Osteoblast (primary cell): ENCODE measurements at regions not wholly inside any gene's neighbourhood (a gene's known extent, or its start where the extent isn't known, plus 50 kb on each side); places are given as distances from the start of the nearest gene placed in this dataset.

ENCODE experiments used
- DNase-seq: peaks from one replicate; pipeline ENCODE4 v3.0.0; 2011; ENCODE audit warnings: low spot score, mixed read lengths; ENCODE audit not compliant: insufficient read length; ENCODE audit errors: missing footprints
- H2AFZ ChIP-seq: 2 replicates; pipeline ENCODE4 v1.6.0; 2011; ENCODE audit warnings: mild to moderate bottlenecking, low read length
- H3K27ac ChIP-seq: 2 replicates; pipeline ENCODE4 v1.5.1; 2011; ENCODE audit warnings: mild to moderate bottlenecking, low read depth, low read length, moderate library complexity
- H3K27me3 ChIP-seq: 2 replicates; pipeline ENCODE4 v1.6.0; 2012; ENCODE audit warnings: mild to moderate bottlenecking, control low read depth, inconsistent platforms, low read length, moderate library complexity; ENCODE audit not compliant: insufficient read depth
- H3K36me3 ChIP-seq: 2 replicates; pipeline ENCODE4 v1.5.1; 2011; ENCODE audit warnings: mild to moderate bottlenecking, low read length, control low read depth, moderate library complexity; ENCODE audit not compliant: insufficient read depth
- H3K4me1 ChIP-seq: 2 replicates; pipeline ENCODE4 v1.5.1; 2011; ENCODE audit warnings: mild to moderate bottlenecking, low read length, control low read depth, moderate library complexity; ENCODE audit not compliant: insufficient read depth
- H3K4me2 ChIP-seq: 2 replicates; pipeline ENCODE4 v1.6.0; 2011; ENCODE audit warnings: mild to moderate bottlenecking, low read length; ENCODE audit not compliant: insufficient read depth
- H3K4me3 ChIP-seq: fragments of 200-600 bp; sonication (generic); 3 replicates; pipeline ENCODE4 v1.5.1; 2012; ENCODE audit warnings: mild to moderate bottlenecking, low read length, inconsistent platforms; ENCODE audit not compliant: insufficient read depth
- H3K79me2 ChIP-seq: 2 replicates; pipeline ENCODE4 v1.6.0; 2012; ENCODE audit warnings: mild to moderate bottlenecking, low read length, control low read depth, inconsistent platforms; ENCODE audit not compliant: insufficient read depth
- H3K9me3 ChIP-seq: 2 replicates; pipeline ENCODE4 v1.5.1; 2011; ENCODE audit warnings: low read depth, low read length, control low read depth
- H4K20me1 ChIP-seq: 2 replicates; pipeline ENCODE4 v1.6.0; 2012; ENCODE audit warnings: mild to moderate bottlenecking, low read length, control low read depth; ENCODE audit not compliant: insufficient read depth
- TF ChIP-seq, protein P1 (sequence below): IDR thresholded peaks from 2 replicates; pipeline ENCODE4 v1.5.1; 2011; ENCODE audit warnings: mild to moderate bottlenecking, low read depth, low read length, moderate library complexity; ENCODE audit errors: extremely low read depth

DNA sequence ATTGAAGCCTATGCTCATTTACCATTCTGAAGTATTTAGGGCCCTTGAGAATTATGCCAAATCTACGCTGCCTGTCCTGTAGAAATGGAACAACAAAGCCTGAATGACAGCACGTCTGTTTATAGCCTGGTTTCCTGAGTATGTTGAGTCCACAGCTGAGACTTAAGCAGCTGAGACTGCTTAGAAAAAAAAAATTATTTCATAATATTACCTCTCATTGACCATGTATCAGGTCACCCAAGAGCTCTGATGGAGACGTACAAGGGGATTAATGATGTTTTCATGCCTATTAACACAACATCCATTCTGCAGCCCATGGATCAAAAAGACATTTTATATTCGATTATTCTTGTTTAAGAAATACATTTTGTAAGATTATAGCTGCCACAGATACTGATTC, 387.2 kb upstream of the NCAM2 start:
- TF ChIP-seq, protein P1, sequence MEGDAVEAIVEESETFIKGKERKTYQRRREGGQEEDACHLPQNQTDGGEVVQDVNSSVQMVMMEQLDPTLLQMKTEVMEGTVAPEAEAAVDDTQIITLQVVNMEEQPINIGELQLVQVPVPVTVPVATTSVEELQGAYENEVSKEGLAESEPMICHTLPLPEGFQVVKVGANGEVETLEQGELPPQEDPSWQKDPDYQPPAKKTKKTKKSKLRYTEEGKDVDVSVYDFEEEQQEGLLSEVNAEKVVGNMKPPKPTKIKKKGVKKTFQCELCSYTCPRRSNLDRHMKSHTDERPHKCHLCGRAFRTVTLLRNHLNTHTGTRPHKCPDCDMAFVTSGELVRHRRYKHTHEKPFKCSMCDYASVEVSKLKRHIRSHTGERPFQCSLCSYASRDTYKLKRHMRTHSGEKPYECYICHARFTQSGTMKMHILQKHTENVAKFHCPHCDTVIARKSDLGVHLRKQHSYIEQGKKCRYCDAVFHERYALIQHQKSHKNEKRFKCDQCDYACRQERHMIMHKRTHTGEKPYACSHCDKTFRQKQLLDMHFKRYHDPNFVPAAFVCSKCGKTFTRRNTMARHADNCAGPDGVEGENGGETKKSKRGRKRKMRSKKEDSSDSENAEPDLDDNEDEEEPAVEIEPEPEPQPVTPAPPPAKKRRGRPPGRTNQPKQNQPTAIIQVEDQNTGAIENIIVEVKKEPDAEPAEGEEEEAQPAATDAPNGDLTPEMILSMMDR: no peak
- H3K36me3 ChIP-seq: no peaks in the 10 kb centered on the region
- H3K4me3 ChIP-seq: no peak overlapping the region
- H3K4me1 ChIP-seq: no peaks in the 10 kb centered on the region
- no peak for DNase-seq
- H4K20me1 ChIP-seq: no peaks in the 10 kb centered on the region
- no peaks in the 10 kb centered on the region for H3K79me2 ChIP-seq
- no peak overlapping the region for H2AFZ ChIP-seq
- no peaks in the 10 kb centered on the region for H3K9me3 ChIP-seq
- H3K27me3 ChIP-seq: no peaks in the 10 kb centered on the region
- H3K4me2 ChIP-seq: no peak overlapping the region
- no peak overlapping the region for H3K27ac ChIP-seq

DNA sequence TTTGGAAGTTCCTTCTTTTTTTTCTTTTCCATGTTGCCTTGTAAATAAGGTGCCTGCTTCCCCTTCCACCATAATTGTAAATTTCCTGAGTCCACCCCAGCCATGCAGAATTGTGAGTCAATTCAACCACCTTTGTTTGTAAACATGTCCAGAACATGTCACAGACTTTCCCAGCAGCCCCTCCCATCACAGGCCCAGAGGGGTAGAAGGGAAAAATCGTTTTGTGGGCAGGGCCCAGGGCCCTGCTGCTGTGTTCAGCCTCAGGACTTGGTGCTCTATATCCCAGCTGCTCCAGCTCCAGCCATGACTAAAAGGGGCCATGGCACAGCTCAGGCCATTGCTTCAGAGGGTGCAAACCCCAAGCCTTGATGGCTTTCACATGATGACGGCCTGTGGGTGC, 384.6 kb upstream of the NCAM2 start:
- Histone ChIP-seq H3K9me3 (no peaks in the 10 kb centered on the region), H2AFZ (no peak overlapping the region), H3K27ac (no peak overlapping the region), H3K4me1 (no peaks in the 10 kb centered on the region), H3K4me3 (no peak overlapping the region), H3K4me2 (no peak overlapping the region), H3K79me2 (no peaks in the 10 kb centered on the region), H4K20me1 (no peaks in the 10 kb centered on the region), H3K27me3 (no peaks in the 10 kb centered on the region), H3K36me3 (no peaks in the 10 kb centered on the region)
- TF ChIP-seq, protein P1: no peak
- no peak for DNase-seq

DNA sequence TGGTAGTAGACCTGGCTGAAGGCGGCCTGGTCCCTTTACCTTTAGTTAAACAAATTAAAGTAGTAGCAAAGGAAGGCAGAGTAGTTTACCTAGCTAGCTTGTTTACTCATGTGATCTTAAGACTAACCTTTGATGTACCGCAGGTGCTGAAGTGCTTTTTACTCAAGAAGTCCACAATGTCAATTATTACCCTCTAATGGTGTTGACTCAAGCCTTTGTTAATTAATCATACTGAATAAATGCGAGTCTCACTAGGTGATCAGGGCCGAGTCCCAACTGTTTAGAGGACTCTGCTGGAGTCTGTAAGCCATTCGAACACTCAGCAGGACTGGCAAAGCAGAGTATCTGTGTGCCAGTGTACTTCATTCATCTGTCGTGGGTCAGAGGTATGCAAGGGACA, 381.1 kb upstream of the NCAM2 start:
- TF ChIP-seq, protein P1: no peak
- no peaks in the 10 kb centered on the region for H4K20me1 ChIP-seq
- no peak for DNase-seq
- H3K27me3 ChIP-seq: no peaks in the 10 kb centered on the region
- H3K36me3 ChIP-seq: no peaks in the 10 kb centered on the region
- H3K9me3 ChIP-seq: no peaks in the 10 kb centered on the region
- H3K4me3 ChIP-seq: no peak overlapping the region
- no peak overlapping the region for H2AFZ ChIP-seq
- H3K27ac ChIP-seq: no peak overlapping the region
- no peaks in the 10 kb centered on the region for H3K79me2 ChIP-seq
- H3K4me1 ChIP-seq: no peaks in the 10 kb centered on the region
- no peak overlapping the region for H3K4me2 ChIP-seq

DNA sequence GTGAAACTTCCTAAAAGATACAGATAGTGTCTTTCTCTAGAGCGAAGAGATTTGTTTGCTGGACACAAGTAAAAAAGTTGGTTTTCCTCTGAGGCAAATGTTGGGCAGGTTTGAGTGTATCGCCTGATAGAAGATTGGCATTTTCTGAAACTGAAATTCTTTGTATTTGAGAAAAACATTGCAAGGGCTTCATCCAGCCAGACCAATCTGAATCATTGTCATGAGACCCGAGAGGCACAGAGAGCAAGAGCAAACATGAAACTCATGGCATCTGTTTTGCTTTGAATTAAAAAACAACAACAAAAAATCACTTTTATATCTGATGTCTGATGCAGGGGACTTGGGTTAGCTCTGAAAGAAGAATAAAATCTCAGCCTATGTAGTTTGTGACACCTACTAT, 379.3 kb upstream of the NCAM2 start:
- Histone ChIP-seq H3K36me3 (no peaks in the 10 kb centered on the region), H3K4me2 (no peak overlapping the region)
- TF ChIP-seq, protein P1: no peak

More for the DNA sequence above, 379.3 kb upstream of the NCAM2 start:
- H3K27ac ChIP-seq: no peak overlapping the region
- no peaks in the 10 kb centered on the region for H3K4me1 ChIP-seq
- H3K9me3 ChIP-seq: no peaks in the 10 kb centered on the region
- DNase-seq: no peak
- no peaks in the 10 kb centered on the region for H4K20me1 ChIP-seq
- no peaks in the 10 kb centered on the region for H3K27me3 ChIP-seq
- no peak overlapping the region for H2AFZ ChIP-seq
- no peak overlapping the region for H3K4me3 ChIP-seq
- no peaks in the 10 kb centered on the region for H3K79me2 ChIP-seq
